ENCODE measurements at regions not wholly inside any gene's neighbourhood (a gene's known extent, or its start where the extent isn't known, plus 50 kb on each side); places are given as distances from the start of the nearest gene placed in this dataset.

GRCh38 chr3:182726258-182727142 lies 66.8 kb upstream of the ATP11B start:
- ATAC-seq (no peak), DNase-seq (no peak)
- TF ChIP-seq CTCF (IDR thresholded peaks at IDR 0.05) (no peak), POLR2A (IDR thresholded peaks at IDR 0.05) (no peak)
- H3K27ac ChIP-seq, result no peak overlapping the region
- H3K4me1 ChIP-seq, result no peaks in the 10 kb centered on the region
- no peaks in the 10 kb centered on the region for H3K9me3 ChIP-seq
- intact Hi-C loops (cut with DNase I), result no loop called here
- no peaks in the 10 kb centered on the region for H3K36me3 ChIP-seq (replicated peaks in 1 of 2; ENCODE audit: insufficient read depth in 1 of 2, low read depth in 2 of 2)
- 77 to 79% methylated on average over 10 of the region's 10 CpGs for WGBS, 2 donors
- H3K27me3 ChIP-seq, result no peaks in the 10 kb centered on the region
- no peak overlapping the region for H3K4me3 ChIP-seq

DNA sequence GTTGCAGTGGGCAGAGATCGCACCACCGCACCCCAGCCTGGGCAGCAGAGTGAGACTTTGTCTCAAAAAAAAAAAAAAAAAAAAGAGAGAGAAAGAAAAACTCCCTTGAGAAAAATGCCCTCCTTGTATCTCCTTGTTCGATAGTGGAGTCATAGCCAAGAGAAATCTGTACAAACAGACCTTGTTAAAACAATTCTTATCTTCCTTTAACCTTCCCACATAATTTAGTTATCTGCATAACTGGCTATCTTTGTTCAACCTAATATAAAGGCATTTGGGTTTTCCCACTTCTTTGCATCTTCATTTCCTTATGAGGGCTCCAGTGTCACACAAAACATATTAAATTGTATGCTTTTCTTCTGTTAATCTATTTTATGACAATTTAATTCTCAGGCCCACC lies 65.1 kb upstream of the ATP11B start:
- DNase-seq (no peak), ATAC-seq (no peak)
- intact Hi-C loops (cut with DNase I), result no loop called here
- Histone ChIP-seq H3K27me3 (no peaks in the 10 kb centered on the region), H3K9me3 (no peaks in the 10 kb centered on the region), H3K27ac (no peak overlapping the region), H3K4me1 (no peaks in the 10 kb centered on the region), H3K4me3 (no peak overlapping the region), H3K36me3 (replicated peaks in 1 of 2; ENCODE audit: insufficient read depth in 1 of 2, low read depth in 2 of 2) (no peaks in the 10 kb centered on the region)
- 87 to 91% methylated on average over 3 of the region's 3 CpGs for WGBS, 2 donors
- no peak for TF ChIP-seq POLR2A (IDR thresholded peaks at IDR 0.05)
- no peak for TF ChIP-seq CTCF (IDR thresholded peaks at IDR 0.05)

- H3K4me1 ChIP-seq, result no peaks in the 10 kb centered on the region
- ATAC-seq (no peak), DNase-seq (peak in 1 of 4 donors; percentile 16)
- H3K36me3 ChIP-seq (replicated peaks in 1 of 2; ENCODE audit: insufficient read depth in 1 of 2, low read depth in 2 of 2), result no peaks in the 10 kb centered on the region
- no peaks in the 10 kb centered on the region for H3K9me3 ChIP-seq
- H3K4me3 ChIP-seq, result no peak overlapping the region
- H3K27ac ChIP-seq, result no peak overlapping the region
- 34 to 39% methylated on average over 19 of the region's 19 CpGs for WGBS, 2 donors
- intact Hi-C loops (cut with DNase I), result no loop called here
- no peak for TF ChIP-seq CTCF (IDR thresholded peaks at IDR 0.05)
- TF ChIP-seq POLR2A (IDR thresholded peaks at IDR 0.05), result no peak
- H3K27me3 ChIP-seq, result no peaks in the 10 kb centered on the region
Observed at GRCh38 chr3:182729903-182730674, 63.2 kb upstream of the ATP11B start.

DNA sequence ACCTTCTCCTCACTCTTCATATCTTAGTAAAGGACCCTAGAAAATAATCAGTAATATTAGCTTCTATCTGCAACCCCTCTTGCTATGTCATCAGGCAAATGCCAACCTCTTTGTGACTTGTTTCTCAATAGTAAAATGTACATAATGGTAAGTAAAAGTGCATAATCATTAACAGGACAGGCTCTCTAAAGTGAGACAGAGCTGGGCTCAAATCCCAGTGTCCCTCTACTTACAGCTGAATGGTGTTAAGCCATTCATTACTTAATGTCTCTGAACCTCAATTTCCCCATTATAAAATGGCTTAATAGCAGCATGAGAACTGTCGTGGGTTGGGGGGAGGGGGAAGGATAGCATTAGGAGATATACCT lies 62.6 kb upstream of the ATP11B start:
- ATAC-seq (no peak), DNase-seq (no peak)
- Histone ChIP-seq H3K36me3 (replicated peaks in 1 of 2; ENCODE audit: insufficient read depth in 1 of 2, low read depth in 2 of 2) (no peaks in the 10 kb centered on the region), H3K4me3 (no peak overlapping the region), H3K9me3 (no peaks in the 10 kb centered on the region), H3K27ac (no peak overlapping the region), H3K27me3 (no peaks in the 10 kb centered on the region), H3K4me1 (no peaks in the 10 kb centered on the region)
- 38 to 55% methylated on average over 1 of the region's 1 CpG for WGBS, 2 donors
- intact Hi-C loops (cut with DNase I), result no loop called here
- TF ChIP-seq POLR2A (IDR thresholded peaks at IDR 0.05) (no peak), CTCF (IDR thresholded peaks at IDR 0.05) (no peak)

Data from body of pancreas (tissue), 4 donors.